GM21360 (cell line): ENCODE measurements at regions not wholly inside any gene's neighbourhood (a gene's known extent, or its start where the extent isn't known, plus 50 kb on each side); places are given as distances from the start of the nearest gene placed in this dataset.
"Not testable (repeated sequence)": the region's sequence is repeated elsewhere in the genome, so short reads cannot be mapped to it uniquely, and the experiment has no call there.

ENCODE experiments used
- ATAC-seq: cut with Tn5 transposase; IDR thresholded peaks from one replicate; pipeline ENCODE4 v1.9.1; 2021; ENCODE audit warnings: mild to moderate bottlenecking, moderate library complexity; ENCODE audit not compliant: unreplicated experiment

GRCh38 chr18:1393929-1394328 lies 489.3 kb downstream of the ADCYAP1 start:
- no peak for ATAC-seq

- no peak for ATAC-seq
Observed at GRCh38 chr18:1394426-1394825, 489.8 kb downstream of the ADCYAP1 start.

GRCh38 chr18:1394966-1395365 lies 490.3 kb downstream of the ADCYAP1 start:
- ATAC-seq, result no peak

- no peak for ATAC-seq
Observed at GRCh38 chr18:1408376-1408775, 503.7 kb downstream of the ADCYAP1 start.

GRCh38 chr18:1412655-1413322 lies 508.1 kb downstream of the ADCYAP1 start:
- no peak for ATAC-seq

- no peak for ATAC-seq
Observed at GRCh38 chr18:1413323-1413675, 508.6 kb downstream of the ADCYAP1 start.

GRCh38 chr18:1416074-1416473 lies 511.4 kb downstream of the ADCYAP1 start:
- no peak for ATAC-seq

GRCh38 chr18:1421502-1421901 lies 516.8 kb downstream of the ADCYAP1 start:
- no peak for ATAC-seq

GRCh38 chr18:1422634-1423033 lies 518.0 kb downstream of the ADCYAP1 start:
- no peak for ATAC-seq

GRCh38 chr18:1425679-1426078 lies 521.0 kb downstream of the ADCYAP1 start:
- ATAC-seq, result no peak

GRCh38 chr18:1435487-1435886 lies 530.8 kb downstream of the ADCYAP1 start:
- ATAC-seq, result no peak

- ATAC-seq, result no peak
Observed at GRCh38 chr18:1436199-1436598, 531.5 kb downstream of the ADCYAP1 start.

GRCh38 chr18:1438458-1438910 lies 533.8 kb downstream of the ADCYAP1 start:
- ATAC-seq, result no peak

- no peak for ATAC-seq
Observed at GRCh38 chr18:1438967-1439366, 534.3 kb downstream of the ADCYAP1 start.

GRCh38 chr18:1444062-1444461 lies 539.4 kb downstream of the ADCYAP1 start:
- not testable (repeated sequence) for ATAC-seq

GRCh38 chr18:1446765-1447164 lies 542.1 kb downstream of the ADCYAP1 start:
- no peak for ATAC-seq

- ATAC-seq, result no peak
Observed at GRCh38 chr18:1452821-1453220, 548.1 kb downstream of the ADCYAP1 start.

GRCh38 chr18:1455605-1456004 lies 550.9 kb downstream of the ADCYAP1 start:
- no peak for ATAC-seq

GRCh38 chr18:1458547-1458946 lies 553.9 kb downstream of the ADCYAP1 start:
- ATAC-seq, result no peak

- ATAC-seq, result no peak
Observed at GRCh38 chr18:1463981-1464380, 559.3 kb downstream of the ADCYAP1 start.

GRCh38 chr18:1464444-1465217 lies 560.0 kb downstream of the ADCYAP1 start:
- no peak for ATAC-seq

GRCh38 chr18:1466035-1466434 lies 561.4 kb downstream of the ADCYAP1 start:
- ATAC-seq, result no peak
